ENCODE measurements at regions not wholly inside any gene's neighbourhood (a gene's known extent, or its start where the extent isn't known, plus 50 kb on each side); places are given as distances from the start of the nearest gene placed in this dataset.

DNA sequence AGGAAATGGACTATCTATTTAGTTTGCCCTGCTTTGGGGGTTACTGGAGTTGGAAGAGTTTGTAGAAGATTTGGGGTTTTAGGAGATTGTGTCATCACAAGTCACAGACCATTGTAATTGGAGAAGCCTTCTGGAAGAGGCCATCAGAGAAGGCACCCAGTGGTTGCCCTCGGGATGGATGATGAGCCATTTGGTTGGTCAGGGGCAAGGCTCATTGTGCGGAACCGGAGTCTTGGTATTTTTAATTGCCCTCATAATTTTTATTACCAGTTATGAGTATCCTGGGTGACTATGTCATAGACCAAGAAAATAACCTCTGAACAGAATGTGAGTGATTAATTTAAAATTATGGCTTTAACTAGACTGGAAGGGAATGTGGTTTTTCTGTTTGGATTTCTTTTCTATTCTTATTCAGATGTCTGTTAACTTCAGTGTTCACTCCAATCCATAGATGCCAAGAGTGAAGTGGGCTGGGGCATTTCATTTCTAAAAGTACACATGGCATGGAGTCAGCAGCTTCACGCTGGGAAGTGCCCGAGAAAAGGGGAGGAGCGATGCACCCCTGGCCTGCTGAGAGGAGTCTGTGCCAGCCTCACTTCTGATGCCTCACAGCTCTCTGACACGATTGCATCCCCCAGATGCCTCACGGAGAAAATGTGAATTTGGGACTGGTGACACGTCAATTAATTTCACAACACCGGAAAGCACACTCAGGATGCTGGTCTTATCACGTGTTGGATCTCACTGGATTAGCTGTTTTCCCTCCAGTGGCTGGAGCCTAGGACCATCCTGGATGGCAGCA is 225.6 kb upstream of the IGFBP3 start:
- no peak for DNase-seq

DNA sequence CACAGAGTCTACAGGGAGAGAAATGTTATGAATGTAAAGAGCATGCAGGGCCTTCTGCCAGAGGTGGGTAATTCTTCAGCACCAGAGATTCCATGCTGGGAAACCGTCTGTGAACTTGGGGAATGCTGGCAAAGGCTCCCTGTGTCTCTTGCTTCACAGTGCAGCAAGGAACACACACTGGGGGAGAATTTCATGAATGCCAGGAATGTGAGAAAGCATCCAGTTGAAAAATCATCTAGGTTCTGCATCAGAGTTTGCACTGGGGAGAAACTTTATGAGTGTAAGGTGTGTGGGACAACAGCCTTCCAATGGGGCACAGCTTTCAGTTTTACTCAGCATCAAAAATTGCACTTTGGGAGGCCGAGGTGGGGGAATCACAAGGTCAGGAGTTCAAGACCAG is 224.3 kb upstream of the IGFBP3 start:
- DNase-seq = no peak

DNA sequence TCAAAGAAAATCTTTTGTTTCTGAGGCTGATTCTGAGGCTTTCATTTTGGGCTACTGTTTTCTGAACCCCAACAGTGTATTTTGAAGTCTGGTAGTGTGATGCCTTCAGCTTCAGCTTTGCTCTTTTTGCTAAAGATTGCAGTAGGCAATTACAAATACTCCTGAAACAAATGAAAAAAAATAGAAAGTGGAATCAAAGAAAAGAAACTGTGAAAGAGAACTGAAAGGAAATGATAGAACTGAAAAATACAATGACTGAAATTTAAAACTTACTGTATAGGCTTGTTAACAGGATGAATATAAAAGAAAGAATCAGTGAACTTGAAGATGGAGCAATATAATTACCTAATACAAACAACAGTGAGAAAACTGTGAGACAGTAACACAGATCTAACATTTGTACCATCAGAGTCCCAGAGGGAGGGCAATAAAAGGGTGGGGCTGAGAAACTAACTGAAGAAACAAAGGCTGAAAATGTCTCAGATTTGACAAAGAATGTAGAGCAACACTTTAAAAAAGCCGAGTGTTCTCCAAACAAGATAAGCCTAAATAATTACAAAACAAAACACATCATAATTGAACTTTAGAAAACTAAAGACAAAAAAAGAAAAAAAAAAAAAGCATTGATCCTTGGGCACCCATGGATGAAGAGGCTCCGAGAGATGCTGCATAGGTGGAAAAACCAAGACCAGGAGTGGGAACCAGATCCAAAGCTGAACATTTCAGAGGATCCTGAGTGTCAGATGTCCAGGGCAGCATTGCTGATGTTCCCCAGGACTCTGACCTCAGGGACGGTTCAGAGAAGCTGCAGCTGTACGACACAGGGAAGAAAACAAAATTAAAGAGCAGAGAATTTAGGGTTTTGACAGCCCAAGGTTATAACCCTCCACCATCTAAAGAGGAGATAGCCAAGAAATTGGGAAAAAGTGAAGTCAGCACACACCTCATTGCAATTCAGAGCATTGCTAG is 223.2 kb upstream of the IGFBP3 start:
- no peak for DNase-seq

DNA sequence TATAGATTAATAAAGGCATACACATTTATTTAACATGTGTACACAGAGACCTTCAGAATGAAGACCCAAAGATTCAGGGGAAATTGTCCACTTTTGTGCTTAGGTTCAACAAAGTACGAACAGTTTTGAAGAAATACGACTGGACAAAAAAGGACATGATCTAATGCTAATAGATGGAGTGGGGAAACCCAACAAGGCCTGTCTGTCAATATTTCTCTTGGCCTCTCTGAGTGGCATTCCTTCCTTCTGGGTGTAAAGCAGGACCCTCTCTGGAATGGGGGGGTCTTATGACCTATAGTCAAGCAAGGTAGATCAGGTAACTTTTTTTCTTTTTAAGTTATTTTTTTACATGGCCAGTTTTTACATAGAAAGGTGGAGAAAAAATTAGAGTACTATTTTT is 222.3 kb upstream of the IGFBP3 start:
- no peak for DNase-seq

DNA sequence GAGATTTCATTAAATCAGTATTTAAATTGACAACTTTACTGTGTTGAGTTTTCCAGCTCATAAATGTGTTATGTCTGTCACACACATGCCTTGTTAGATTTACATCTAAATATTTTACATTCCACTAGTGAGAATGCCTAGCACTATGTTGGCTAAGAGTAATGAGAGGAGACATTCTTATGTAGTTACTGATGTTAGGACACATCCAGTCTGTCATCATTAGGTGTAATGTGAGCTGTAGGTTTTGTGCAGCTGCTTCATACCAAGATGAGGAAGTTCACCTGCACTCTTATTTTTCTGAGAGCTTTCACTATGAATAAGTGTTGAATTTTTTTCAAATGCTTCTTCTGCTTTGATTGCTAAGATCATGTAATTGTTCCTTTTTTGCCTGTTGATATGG is 218.0 kb upstream of the IGFBP3 start:
- DNase-seq = no peak

DNA sequence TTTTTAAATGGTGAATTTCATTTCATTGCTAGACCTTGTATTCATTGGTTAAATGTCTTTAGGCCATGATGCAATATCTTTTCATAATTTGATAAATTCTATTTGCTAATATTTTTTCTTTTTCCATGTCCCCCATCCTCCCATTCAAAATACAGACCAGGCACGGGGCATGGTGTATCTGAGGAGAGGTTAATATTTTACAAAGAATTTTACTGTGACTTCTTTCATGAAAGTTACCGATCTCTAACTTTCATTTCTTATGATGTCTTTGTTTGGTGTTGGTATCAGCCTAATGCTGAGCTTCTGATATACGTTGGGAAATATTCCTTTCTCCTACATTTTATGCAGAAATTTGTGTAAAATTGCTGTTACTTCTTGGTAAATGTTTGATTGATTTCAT is 216.7 kb upstream of the IGFBP3 start:
- DNase-seq = no peak

DNA sequence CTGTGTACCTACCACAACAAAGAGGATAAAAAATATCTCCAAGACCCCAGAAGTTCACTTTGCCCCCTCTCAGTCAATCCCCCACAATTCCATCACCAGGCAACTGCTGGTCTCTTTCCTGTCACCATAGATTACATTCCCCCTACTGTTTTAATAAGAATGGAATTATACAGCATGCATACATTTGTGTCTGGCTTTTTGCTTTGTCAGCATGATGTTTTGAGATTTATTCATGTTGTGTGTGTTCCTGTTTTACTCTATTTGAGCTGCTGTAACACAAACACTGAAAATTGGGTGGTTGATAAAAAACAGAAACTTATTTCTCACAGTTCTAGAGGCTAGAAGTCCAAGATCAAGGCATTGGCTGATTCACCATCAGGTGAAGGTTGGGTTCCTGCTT is 214.5 kb upstream of the IGFBP3 start:
- no peak for DNase-seq

DNA sequence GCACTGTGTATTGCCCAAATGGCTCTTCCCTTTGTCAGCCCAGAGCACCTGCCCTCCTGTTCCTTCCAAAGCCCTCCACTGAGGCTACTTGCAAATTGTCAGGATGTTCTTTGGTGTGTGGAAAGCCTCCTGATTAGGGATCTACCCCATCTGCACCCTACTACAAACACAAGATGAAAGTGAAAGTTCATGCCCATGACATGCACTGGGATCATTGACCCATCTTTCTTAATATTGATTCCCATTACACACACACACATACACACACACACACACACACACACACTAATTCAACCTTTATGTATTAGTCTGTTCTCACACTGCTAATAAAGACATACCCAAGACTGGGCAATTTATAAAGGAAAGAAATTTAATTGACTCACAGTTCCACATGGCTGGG is 213.7 kb upstream of the IGFBP3 start:
- DNase-seq = no peak

DNA sequence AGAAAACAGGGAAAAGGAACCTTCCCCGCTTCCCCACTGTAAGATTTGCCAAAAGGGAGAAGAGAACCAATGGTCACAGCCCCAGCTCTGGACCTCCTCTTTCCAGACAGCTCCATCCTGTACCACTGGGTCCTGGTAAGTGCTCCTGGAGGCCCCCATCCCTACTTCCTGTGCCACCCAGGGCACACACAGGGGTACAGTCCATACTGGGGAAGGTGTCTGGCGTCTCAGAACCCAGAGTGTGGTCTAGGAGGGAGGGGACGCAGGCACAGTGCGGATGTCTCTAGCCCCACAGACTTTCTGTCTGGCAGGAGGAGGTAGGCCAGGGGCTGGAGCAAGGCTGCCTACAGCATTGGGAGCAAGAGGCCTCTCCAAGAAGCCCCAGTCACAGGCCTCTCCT is 213.3 kb upstream of the IGFBP3 start:
- no peak for DNase-seq

DNA sequence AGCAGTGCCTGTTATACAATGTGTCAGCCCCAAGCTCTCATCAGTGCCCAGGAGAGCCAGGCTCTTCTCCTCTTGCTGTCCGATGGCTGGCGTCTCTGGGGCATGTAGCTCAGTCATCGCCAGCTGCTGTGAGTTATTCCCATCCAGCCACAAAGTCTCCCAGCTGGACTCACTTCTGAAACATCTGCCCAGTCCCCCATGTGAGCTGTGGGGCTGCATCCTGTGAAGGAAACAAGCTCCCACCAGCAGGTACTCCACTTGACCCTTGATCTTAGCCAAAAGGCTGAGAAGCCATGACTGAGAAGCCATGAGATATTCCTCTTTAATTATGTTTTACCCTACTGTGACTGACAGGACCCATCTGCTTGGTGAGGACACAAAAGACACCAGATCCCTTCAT is 212.7 kb upstream of the IGFBP3 start:
- no peak for DNase-seq

DNA sequence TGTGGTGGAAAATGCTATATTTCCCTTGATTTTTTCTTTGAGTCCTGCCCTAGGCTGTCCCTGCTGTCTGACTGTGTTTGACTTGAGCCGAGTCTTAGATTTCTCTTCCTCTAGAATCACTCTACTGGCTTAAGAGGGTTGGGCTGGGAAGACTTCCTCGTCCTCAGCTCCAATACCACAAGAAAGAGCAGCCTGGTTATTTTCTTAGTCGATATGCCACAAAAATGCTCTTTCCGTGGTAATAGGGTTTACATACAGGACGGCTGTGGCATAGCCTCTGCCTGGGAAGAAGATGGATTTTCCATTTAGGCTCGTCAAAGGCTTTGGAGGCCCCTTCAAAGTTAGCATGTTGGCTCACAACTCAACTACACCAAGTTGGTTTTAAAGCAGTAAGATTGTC is 212.0 kb upstream of the IGFBP3 start:
- DNase-seq = no peak

DNA sequence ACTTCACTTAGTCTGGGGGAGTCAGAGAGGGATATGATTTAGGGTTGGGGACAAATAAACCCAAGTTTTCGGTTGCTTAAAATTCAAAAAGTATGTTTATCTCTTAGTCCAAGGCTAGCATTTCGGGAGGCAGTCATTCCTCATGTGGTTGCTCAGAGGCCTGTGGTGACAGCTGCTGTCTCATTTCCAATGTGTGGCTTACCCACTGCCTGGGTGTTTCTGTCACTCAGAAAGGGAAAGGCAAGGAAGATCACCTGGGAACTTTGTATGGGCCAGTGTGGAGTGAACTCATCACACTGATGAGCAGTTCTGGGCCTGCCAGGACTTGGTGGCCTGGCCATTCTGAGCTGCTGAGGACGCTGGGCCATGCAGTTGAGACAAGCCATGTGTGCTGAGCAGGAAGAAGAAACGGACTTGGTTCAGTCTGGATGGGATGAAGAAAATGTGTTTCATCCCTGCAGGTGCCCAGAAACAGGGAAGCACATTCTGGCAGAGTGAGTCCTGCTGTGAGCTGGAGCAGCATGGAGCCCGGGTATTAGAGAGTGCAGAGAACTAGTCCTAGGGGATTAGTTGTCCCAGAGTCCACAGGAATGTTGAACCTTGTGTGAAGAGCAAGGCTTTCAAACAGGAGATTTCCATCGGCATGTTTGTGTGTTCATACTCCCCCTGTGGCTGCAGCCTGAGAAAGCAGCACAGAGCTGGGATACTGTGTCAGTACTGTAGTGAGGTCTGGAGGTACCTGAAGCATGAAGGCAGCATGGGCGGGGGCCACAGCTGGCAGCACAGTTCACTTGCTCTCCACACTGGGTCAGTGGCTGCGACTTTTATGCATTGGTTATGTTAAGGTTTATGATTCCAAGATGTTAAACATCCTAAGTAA is 211.1 kb upstream of the IGFBP3 start:
- no peak for DNase-seq

DNA sequence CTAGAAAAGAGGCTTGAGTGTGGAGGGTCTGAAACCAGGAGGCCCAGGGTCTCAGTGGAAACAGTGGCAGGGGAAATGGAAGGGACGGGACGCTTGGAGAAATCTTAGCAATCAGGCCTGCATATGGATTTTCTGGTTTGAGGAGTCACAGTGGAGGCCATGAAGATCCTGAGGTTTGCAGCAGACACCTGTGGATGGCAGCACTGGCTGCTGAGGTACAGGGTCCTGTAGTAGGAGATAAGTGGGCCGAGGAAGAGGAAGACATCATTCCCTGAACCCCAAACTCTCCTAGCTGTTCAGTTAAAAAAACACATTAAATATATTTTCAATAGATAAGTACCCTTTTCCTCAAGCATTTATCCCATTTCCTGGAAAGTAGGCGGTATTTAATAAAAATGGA is 208.8 kb upstream of the IGFBP3 start:
- no peak for DNase-seq

DNA sequence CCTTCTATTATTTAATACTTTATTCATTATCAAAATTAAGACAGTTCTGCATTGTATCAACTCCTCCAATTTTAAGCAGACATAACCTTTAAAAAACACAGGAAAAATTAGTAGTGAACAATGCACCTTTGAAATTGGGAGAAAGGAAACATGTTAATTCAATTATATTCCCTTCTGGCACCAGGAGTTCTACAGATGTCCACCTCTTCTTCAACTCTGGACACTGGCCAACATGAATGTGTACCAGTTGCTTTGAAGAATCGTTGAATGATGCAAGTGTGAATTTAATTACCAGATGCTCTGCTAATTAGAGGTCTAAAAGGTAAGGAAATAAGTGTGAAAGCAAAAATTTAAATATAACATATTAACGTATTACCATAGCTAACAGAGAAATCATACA is 206.7 kb upstream of the IGFBP3 start:
- no peak for DNase-seq

DNA sequence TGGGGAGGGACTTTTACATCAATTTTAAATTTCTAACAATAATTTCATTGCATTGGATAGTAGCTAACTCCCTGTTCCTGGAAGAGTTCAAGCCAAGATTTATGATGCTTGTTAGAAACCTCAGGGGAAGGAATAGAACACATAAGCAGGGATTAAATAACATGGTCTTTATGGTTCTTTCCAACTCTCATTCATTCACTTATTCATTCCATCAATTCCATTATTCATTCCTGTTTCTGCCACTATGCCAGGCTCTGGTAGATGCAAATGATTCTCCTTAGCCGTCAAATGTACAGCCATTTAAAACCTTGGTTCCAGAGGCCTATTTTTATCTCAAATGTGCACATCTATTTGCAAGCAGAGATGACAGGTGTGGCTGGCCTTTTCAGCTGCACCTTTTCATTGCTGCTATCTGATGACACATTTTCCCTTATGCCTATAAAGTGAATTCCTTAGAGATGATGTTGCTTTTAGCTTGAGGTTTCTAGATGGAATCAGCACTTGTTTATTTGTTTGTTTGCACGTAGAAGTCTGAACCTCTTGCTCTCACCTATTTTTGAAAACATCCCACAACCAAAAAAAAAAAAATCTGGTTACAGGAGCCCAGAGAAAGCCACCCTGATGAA is 205.7 kb upstream of the IGFBP3 start:
- DNase-seq = no peak

DNA sequence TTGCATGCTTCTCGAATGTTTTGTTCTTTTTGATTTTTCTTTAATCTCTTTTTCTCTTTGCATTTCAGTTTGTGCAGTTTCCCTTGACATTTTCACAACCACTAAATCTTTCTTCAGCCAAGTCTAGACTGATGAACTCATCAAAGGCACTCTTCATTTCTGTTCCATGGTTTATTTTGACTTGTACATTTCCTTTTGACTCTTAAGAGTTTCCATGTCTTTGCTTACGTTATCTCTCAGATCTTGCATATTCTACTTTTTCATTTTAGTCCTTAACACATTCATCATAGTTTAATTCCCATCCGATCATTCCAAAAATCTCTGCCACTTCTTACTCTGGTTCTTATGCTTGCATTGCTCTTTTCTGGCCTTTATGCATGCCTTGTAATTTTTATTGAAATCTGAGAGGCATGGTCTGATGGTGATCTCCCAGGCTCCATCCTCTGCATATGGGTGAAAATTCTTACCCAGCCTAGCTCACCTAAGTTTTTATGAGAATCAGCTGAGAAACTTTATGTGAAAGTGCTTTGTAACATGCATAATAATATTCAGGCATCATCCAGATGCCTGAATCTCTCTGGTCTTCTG is 202.8 kb upstream of the IGFBP3 start:
- no peak for DNase-seq

DNA sequence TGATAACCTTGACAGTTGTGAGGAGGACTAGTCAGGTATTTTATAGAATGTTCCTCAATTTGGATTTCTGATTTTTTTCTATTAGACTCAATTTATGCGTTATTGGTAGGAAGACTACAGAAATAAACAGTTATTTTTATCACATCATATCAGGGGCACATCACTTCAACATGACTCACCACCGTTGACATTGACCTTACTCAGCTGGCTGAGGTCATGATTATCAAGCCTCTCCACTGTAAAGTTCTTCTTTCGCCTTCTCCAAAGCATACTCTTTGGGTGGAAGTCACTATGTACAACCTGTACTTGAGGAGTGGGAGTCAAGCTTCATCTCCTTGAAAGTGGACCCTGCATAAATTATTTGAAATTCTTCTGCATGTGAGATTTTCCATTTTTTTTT is 194.3 kb upstream of the IGFBP3 start:
- no peak for DNase-seq

DNA sequence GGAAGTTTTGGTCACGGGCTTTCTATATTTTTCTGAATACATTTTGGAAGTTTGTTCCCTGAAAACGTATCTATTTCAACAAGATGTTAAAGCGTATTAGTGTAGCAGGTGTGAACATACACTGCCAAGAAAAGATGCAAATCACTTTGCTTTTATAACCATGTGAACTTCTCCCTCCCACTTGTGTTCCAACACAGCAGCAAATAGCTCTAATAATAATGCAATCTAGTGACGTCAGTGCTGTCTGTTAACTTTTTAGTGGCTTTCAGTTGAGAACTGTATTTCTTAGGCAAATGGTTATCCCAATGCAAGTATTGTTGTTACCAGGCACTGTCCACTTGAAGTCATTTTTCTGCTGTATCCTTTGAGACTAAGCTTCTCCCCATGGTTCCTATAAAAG is 188.4 kb upstream of the IGFBP3 start:
- DNase-seq = no peak

DNA sequence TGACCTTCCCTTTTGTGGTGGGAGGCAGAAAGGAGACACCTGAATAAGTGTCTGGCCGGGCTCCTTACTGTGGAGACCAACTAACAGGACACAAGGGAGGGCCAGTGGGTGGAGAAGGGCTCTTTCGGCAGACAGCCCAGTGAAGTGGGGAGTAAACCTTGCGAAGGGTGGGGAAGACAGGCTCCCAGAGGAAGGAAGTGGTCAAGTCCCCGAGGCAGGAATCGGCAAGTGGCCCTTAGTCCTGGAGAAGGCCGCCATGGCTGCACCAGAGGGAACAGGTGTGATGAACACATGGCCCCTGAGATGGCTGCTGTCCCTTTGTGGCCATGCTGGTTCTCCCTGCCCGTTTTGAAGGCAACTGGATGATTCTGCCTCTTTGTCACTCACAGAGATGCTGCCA is 187.2 kb upstream of the IGFBP3 start:
- no peak for DNase-seq

DNA sequence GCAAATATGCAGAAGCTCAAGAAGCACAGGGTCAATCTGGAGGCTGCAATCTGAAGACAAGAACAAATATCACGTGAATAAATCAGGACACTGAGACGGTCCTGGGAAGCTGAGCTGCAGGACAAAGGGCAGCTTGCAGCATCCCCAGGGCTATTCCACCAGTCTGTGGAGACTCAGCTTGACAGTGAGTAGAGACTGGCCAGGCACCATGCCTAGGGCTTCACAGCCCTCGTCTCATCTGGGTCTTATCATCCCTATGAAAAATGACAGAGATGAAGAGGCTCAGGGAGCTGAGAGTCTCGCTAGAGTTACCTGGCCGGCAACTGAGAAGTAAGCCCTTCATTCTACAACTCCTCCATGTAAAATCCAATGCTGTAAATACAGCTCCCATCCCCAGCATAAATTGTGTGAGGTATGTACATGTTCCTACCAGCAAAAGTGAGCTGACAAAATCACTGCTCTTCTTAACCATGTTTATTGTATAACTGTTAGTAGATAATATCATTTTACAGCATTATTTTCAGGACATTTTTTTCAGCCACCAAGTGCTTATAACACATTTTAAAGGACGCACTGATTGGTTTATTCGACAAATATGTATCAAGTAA is 186.6 kb upstream of the IGFBP3 start:
- no peak for DNase-seq

DNA sequence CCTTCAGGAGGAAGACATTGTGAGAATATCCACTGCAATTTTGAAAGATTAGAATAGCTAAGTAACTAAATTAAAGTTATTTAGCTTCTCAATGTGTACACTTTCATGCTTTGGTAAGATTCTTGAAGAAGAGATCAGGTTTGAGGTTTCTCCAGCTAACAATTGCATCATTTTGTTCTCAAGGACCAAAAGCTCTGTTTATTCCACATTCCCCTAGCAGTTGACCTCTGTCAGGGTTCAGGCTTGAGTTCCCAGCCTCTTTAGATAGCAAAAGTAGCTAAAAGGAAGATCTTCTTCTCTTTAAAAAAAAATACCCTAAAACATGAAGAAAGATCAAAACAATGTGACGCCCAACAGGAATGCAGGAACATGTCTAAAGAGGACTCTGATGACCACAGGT is 179.4 kb upstream of the IGFBP3 start:
- no peak for DNase-seq

DNA sequence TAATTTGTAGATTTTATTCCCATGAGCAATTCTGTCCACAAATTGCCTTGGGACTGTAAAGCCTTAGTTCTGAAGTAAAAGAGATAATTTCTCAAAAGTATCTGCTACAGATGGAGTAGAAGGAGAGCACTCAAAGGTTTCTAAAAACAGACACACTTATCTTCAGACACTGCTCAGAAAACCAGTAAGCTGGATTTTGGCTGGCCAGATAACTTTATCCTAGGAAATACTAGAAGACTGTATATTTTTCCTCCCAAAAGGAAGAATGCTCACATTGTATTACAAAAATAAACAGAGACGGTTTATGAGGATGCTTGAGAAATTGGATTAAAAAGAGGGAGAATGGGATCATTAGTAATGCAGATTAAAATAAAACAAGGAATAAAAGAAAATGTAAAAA is 178.0 kb upstream of the IGFBP3 start:
- DNase-seq = no peak

All from cerebellar nuclear complex (tissue), 1 donor.